ENCODE measurements at regions not wholly inside any gene's neighbourhood (a gene's known extent, or its start where the extent isn't known, plus 50 kb on each side); places are given as distances from the start of the nearest gene placed in this dataset.

GRCh38 chr1:200338451-200338850, 71.4 kb downstream of the ZNF281 start:
- Histone ChIP-seq H3K27me3 (replicated peaks; ENCODE audit: insufficient read depth) (no peaks in the 10 kb centered on the region), H3K9me3 (ENCODE audit: low read depth) (no peaks in the 10 kb centered on the region), H3K79me2 (ENCODE audit: insufficient read depth) (no peaks in the 10 kb centered on the region), H3K36me3 (ENCODE audit: low read depth) (no peaks in the 10 kb centered on the region), H4K20me1 (ENCODE audit: insufficient read depth) (no peaks in the 10 kb centered on the region), H3F3A (ENCODE audit: insufficient read depth) (peaks cover 43% of the 10 kb centered on the region), H3K9me2 (ENCODE audit: insufficient read depth) (no peaks in the 10 kb centered on the region), H2AFZ (no peak overlapping the region), H3K4me3 (no peak overlapping the region), H3K4me1 (ENCODE audit: insufficient read depth) (peaks cover 36% of the 10 kb centered on the region), H3K27ac (no peak overlapping the region), H3K4me2 (ENCODE audit: unreplicated experiment) (no peak overlapping the region), H3K9ac (no peak overlapping the region)
- DNase-seq = no peak
- TF ChIP-seq EZH2phosphoT487 (IDR thresholded peaks at IDR 0.05; ENCODE audit: insufficient read depth, low read depth) (no peak), EZH2 (IDR thresholded peaks at IDR 0.05; ENCODE audit: insufficient read depth, poor library complexity, severe bottlenecking) (no peak)
- WGBS, 2 experiments (ENCODE audit: low coverage in 1 of 2, low lambda C conversion rate in 2 of 2, missing lambda C conversion rate in 2 of 2) = 49 to 51% methylated on average over 2 of the region's 2 CpGs
- in situ Hi-C loops (cut with MboI) = no loop called here

- Histone ChIP-seq H3K79me2 (ENCODE audit: insufficient read depth) (no peaks in the 10 kb centered on the region), H4K20me1 (ENCODE audit: insufficient read depth) (no peaks in the 10 kb centered on the region), H3K9me3 (ENCODE audit: low read depth) (no peaks in the 10 kb centered on the region), H3K4me2 (ENCODE audit: unreplicated experiment) (no peak overlapping the region), H3K4me1 (ENCODE audit: insufficient read depth) (peaks cover 32% of the 10 kb centered on the region), H2AFZ (0 out of 2 replicates have a peak overlapping the region, but pooled peaks have one; percentile 7), H3K27ac (peak overlapping the region; percentile 64; the same call in 1 of the 2 replicates), H3K9me2 (ENCODE audit: insufficient read depth) (no peaks in the 10 kb centered on the region), H3K4me3 (no peak overlapping the region), H3K9ac (no peak overlapping the region), H3K27me3 (replicated peaks; ENCODE audit: insufficient read depth) (no peaks in the 10 kb centered on the region), H3F3A (ENCODE audit: insufficient read depth) (peaks cover 37% of the 10 kb centered on the region), H3K36me3 (ENCODE audit: low read depth) (no peaks in the 10 kb centered on the region)
- 97 to 100% methylated on average over 3 of the region's 3 CpGs for WGBS, 2 experiments (ENCODE audit: low coverage in 1 of 2, low lambda C conversion rate in 2 of 2, missing lambda C conversion rate in 2 of 2)
- TF ChIP-seq EZH2phosphoT487 (IDR thresholded peaks at IDR 0.05; ENCODE audit: insufficient read depth, low read depth) (no peak), EZH2 (IDR thresholded peaks at IDR 0.05; ENCODE audit: insufficient read depth, poor library complexity, severe bottlenecking) (no peak)
- in situ Hi-C loops (cut with MboI) = no loop called here
- DNase-seq = no peak
Observed at GRCh38 chr1:200337831-200338230, 72.0 kb downstream of the ZNF281 start.

DNA sequence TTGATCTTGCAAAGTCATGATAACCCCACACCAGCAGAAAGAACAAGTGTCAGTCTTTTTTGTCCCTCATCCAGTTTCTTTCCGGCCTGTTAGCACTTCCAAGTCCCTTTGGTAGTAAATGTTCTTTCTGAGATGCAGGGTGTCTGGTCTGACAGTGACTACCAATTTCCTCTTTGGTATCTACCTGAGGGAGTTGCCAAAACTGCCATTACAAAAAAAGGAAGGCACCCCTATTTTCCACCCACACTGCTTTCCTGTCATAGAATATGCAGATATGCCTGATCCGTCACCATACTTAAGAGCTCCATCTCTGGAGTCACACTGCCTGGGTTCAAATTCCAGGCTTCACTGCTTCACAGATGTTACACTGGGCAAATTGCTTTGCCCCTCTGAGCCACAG, 72.4 kb downstream of the ZNF281 start:
- H3K9me3 ChIP-seq (ENCODE audit: low read depth) = no peaks in the 10 kb centered on the region
- no peaks in the 10 kb centered on the region for H3K9me2 ChIP-seq (ENCODE audit: insufficient read depth)
- DNase-seq = no peak
- H3K27me3 ChIP-seq (replicated peaks; ENCODE audit: insufficient read depth) = no peaks in the 10 kb centered on the region
- H2AFZ ChIP-seq = peak overlapping the region; percentile 7
- in situ Hi-C loops (cut with MboI) = no loop called here
- H3K4me1 ChIP-seq (ENCODE audit: insufficient read depth) = peaks cover 32% of the 10 kb centered on the region
- peak overlapping the region; percentile 64 for H3K27ac ChIP-seq
- no peak overlapping the region for H3K9ac ChIP-seq
- H3K4me2 ChIP-seq (ENCODE audit: unreplicated experiment) = no peak overlapping the region
- peaks cover 33% of the 10 kb centered on the region for H3F3A ChIP-seq (ENCODE audit: insufficient read depth)
- 71 to 82% methylated on average over 2 of the region's 2 CpGs for WGBS, 2 experiments (ENCODE audit: low coverage in 1 of 2, low lambda C conversion rate in 2 of 2, missing lambda C conversion rate in 2 of 2)
- no peaks in the 10 kb centered on the region for H3K36me3 ChIP-seq (ENCODE audit: low read depth)
- H3K4me3 ChIP-seq = no peak overlapping the region
- no peak for TF ChIP-seq EZH2 (IDR thresholded peaks at IDR 0.05; ENCODE audit: insufficient read depth, poor library complexity, severe bottlenecking)
- no peak for TF ChIP-seq EZH2phosphoT487 (IDR thresholded peaks at IDR 0.05; ENCODE audit: insufficient read depth, low read depth)
- H4K20me1 ChIP-seq (ENCODE audit: insufficient read depth) = no peaks in the 10 kb centered on the region
- no peaks in the 10 kb centered on the region for H3K79me2 ChIP-seq (ENCODE audit: insufficient read depth)

DNA sequence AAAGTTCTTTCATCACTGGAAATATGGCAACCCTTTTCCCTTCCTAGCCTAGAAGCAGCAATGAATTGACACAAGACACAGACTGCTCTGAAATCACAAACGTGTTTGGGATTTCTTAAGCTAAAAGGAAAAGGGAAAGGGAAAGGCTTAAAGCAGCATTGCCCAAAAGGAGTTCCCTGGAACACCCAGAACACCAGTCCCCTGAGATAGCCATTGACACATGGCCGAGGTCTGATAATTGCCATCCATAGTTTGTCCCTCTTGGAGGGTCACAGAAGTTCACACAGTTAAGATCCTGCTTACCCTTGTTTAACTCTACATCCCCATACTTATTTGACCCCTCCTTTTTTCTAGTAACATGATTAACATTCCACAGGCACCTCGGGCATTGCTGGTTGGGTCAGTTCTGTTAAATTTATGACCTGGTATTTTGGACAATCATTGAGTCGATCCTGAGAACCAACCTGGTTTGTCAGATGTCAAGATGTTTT, 72.9 kb downstream of the ZNF281 start:
- H3K4me1 ChIP-seq (ENCODE audit: insufficient read depth) = peaks cover 28% of the 10 kb centered on the region
- peak overlapping the region; percentile 19; the same call in 1 of the 2 replicates for H3K4me3 ChIP-seq
- H3K4me2 ChIP-seq (ENCODE audit: unreplicated experiment) = peak overlapping the region; percentile 22
- peak overlapping the region; percentile 64 for H3K27ac ChIP-seq
- no peaks in the 10 kb centered on the region for H3K27me3 ChIP-seq (replicated peaks; ENCODE audit: insufficient read depth)
- H3K79me2 ChIP-seq (ENCODE audit: insufficient read depth) = no peaks in the 10 kb centered on the region
- TF ChIP-seq EZH2 (IDR thresholded peaks at IDR 0.05; ENCODE audit: insufficient read depth, poor library complexity, severe bottlenecking) (no peak), EZH2phosphoT487 (IDR thresholded peaks at IDR 0.05; ENCODE audit: insufficient read depth, low read depth) (no peak)
- H3K9ac ChIP-seq = peak overlapping the region; percentile 15; the same call in 1 of the 2 replicates
- no peaks in the 10 kb centered on the region for H3K9me2 ChIP-seq (ENCODE audit: insufficient read depth)
- H4K20me1 ChIP-seq (ENCODE audit: insufficient read depth) = no peaks in the 10 kb centered on the region
- H3K9me3 ChIP-seq (ENCODE audit: low read depth) = no peaks in the 10 kb centered on the region
- peak overlapping the region; percentile 7 for H2AFZ ChIP-seq
- no peak for DNase-seq
- in situ Hi-C loops (cut with MboI) = no loop called here
- H3F3A ChIP-seq (ENCODE audit: insufficient read depth) = peaks cover 30% of the 10 kb centered on the region
- WGBS, 2 experiments (ENCODE audit: low coverage in 1 of 2, low lambda C conversion rate in 2 of 2, missing lambda C conversion rate in 2 of 2) = 12 to 18% methylated on average over 4 of the region's 4 CpGs
- H3K36me3 ChIP-seq (ENCODE audit: low read depth) = no peaks in the 10 kb centered on the region
